GM21423 (cell line): ENCODE measurements at regions not wholly inside any gene's neighbourhood (a gene's known extent, or its start where the extent isn't known, plus 50 kb on each side); places are given as distances from the start of the nearest gene placed in this dataset.
"Not testable (repeated sequence)": the region's sequence is repeated elsewhere in the genome, so short reads cannot be mapped to it uniquely, and the experiment has no call there.

Source experiments
- ATAC-seq: cut with Tn5 transposase; IDR thresholded peaks from one replicate; pipeline ENCODE4 v1.9.1; 2021; ENCODE audit warnings: mild to moderate bottlenecking, moderate library complexity; ENCODE audit not compliant: unreplicated experiment

- ATAC-seq: no peak
Observed at GRCh38 chr13:58341318-58341717, 709.8 kb downstream of the PCDH17 start.

GRCh38 chr13:58343076-58343475, 711.5 kb downstream of the PCDH17 start:
- ATAC-seq: no peak

- not testable (repeated sequence) for ATAC-seq
Observed at GRCh38 chr13:58352100-58352499, 720.6 kb downstream of the PCDH17 start.

- no peak for ATAC-seq
Observed at GRCh38 chr13:58369936-58370335, 738.4 kb downstream of the PCDH17 start.

GRCh38 chr13:58376349-58376748, 744.8 kb downstream of the PCDH17 start:
- ATAC-seq: no peak

- ATAC-seq: no peak
Observed at GRCh38 chr13:58376775-58377174, 745.2 kb downstream of the PCDH17 start.

GRCh38 chr13:58379221-58379620, 747.7 kb downstream of the PCDH17 start:
- no peak for ATAC-seq

- ATAC-seq: not testable (repeated sequence)
Observed at GRCh38 chr13:58385336-58385735, 753.8 kb downstream of the PCDH17 start.

GRCh38 chr13:58397596-58398387, 766.2 kb downstream of the PCDH17 start:
- ATAC-seq: no peak

- no peak for ATAC-seq
Observed at GRCh38 chr13:58399263-58399662, 767.7 kb downstream of the PCDH17 start.

- ATAC-seq: no peak
Observed at GRCh38 chr13:58406545-58406944, 775.0 kb downstream of the PCDH17 start.

GRCh38 chr13:58429917-58430316, 798.4 kb downstream of the PCDH17 start:
- no peak for ATAC-seq

GRCh38 chr13:58434943-58435342, 803.4 kb downstream of the PCDH17 start:
- no peak for ATAC-seq

- no peak for ATAC-seq
Observed at GRCh38 chr13:58437427-58437826, 805.9 kb downstream of the PCDH17 start.

GRCh38 chr13:58446979-58447378, 815.4 kb downstream of the PCDH17 start:
- no peak for ATAC-seq

GRCh38 chr13:58452123-58452623, 820.6 kb downstream of the PCDH17 start:
- no peak for ATAC-seq

- no peak for ATAC-seq
Observed at GRCh38 chr13:58455094-58455493, 823.5 kb downstream of the PCDH17 start.

GRCh38 chr13:58461217-58461616, 829.7 kb downstream of the PCDH17 start:
- ATAC-seq: no peak

GRCh38 chr13:58463841-58464240, 832.3 kb downstream of the PCDH17 start:
- ATAC-seq: no peak

- no peak for ATAC-seq
Observed at GRCh38 chr13:58467176-58467575, 835.6 kb downstream of the PCDH17 start.

- ATAC-seq: no peak
Observed at GRCh38 chr13:58472483-58472882, 840.9 kb downstream of the PCDH17 start.

- ATAC-seq: no peak
Observed at GRCh38 chr13:58474581-58474980, 843.0 kb downstream of the PCDH17 start.
